Neural progenitor cell (in vitro differentiated cells): ENCODE measurements at regions not wholly inside any gene's neighbourhood (a gene's known extent, or its start where the extent isn't known, plus 50 kb on each side); places are given as distances from the start of the nearest gene placed in this dataset.
A peak's percentile ranks its signal among the peaks of the same experiment; 100 is the strongest.

Experiments
- DNase-seq: peaks from one replicate; pipeline ENCODE4 v3.0.0-alpha.2; 2016; ENCODE audit warnings: low spot score
- H2AFZ ChIP-seq: fragments of 200-600 bp; sonication (generic); replicated peaks from 2 replicates; pipeline ENCODE4 v1.6.1; 2016; ENCODE audit warnings: antibody characterized with exemption
- H3F3A ChIP-seq: fragments of 200-600 bp; sonication (generic); 2 replicates; pipeline ENCODE4 v1.6.1; 2016; ENCODE audit warnings: antibody characterized with exemption, low read depth
- H3K27ac ChIP-seq: fragments of 200-600 bp; sonication (generic); 2 replicates; pipeline ENCODE4 v1.5.1; 2016; ENCODE audit warnings: mild to moderate bottlenecking
- H3K27me3 ChIP-seq: fragments of 200-600 bp; sonication (generic); 2 replicates; pipeline ENCODE4 v1.6.1; 2016; ENCODE audit warnings: mild to moderate bottlenecking, moderate library complexity
- H3K36me3 ChIP-seq: fragments of 200-600 bp; sonication (generic); 2 replicates; pipeline ENCODE4 v1.5.1; 2016
- H3K4me1 ChIP-seq: fragments of 200-600 bp; sonication (generic); 2 replicates; pipeline ENCODE4 v1.6.1; 2016; ENCODE audit warnings: mixed run types
- H3K4me2 ChIP-seq: fragments of 200-600 bp; sonication (generic); 2 replicates; pipeline ENCODE4 v1.6.1; 2016
- H3K4me3 ChIP-seq: fragments of 200-600 bp; sonication (generic); 2 replicates; pipeline ENCODE4 v1.5.1; 2016
- H3K79me2 ChIP-seq: fragments of 200-600 bp; sonication (generic); 2 replicates; pipeline ENCODE4 v1.6.1; 2016; ENCODE audit warnings: low read depth
- H3K9ac ChIP-seq: fragments of 200-600 bp; sonication (generic); 2 replicates; pipeline ENCODE4 v1.6.1; 2016
- H3K9me3 ChIP-seq: fragments of 200-600 bp; sonication (generic); 2 replicates; pipeline ENCODE4 v1.5.1; 2016; ENCODE audit warnings: low read depth
- H4K20me1 ChIP-seq: fragments of 200-600 bp; sonication (generic); 2 replicates; pipeline ENCODE4 v1.6.1; 2016; ENCODE audit warnings: low read depth
- H3K27ac Mint-ChIP-seq: 3 replicates; pipeline ENCODE4 v1.8.0; 2021; ENCODE audit warnings: mixed read lengths
- H3K27me3 Mint-ChIP-seq: 2 replicates; pipeline ENCODE4 v1.8.0; 2022; ENCODE audit warnings: low read depth, mild to moderate bottlenecking, inconsistent platforms, moderate library complexity, mixed read lengths; ENCODE audit not compliant: insufficient read depth
- H3K36me3 Mint-ChIP-seq: 3 replicates; pipeline ENCODE4 v1.8.0; 2021; ENCODE audit warnings: mixed read lengths
- H3K4me1 Mint-ChIP-seq: 3 replicates; pipeline ENCODE4 v1.8.0; 2021; ENCODE audit warnings: mixed read lengths
- H3K4me3 Mint-ChIP-seq: 3 replicates; pipeline ENCODE4 v1.8.0; 2021; ENCODE audit warnings: mild to moderate bottlenecking, moderate library complexity, mixed read lengths
- H3K9me3 Mint-ChIP-seq: 3 replicates; pipeline ENCODE4 v1.8.0; 2020; ENCODE audit warnings: mixed read lengths
- EZH2 ChIP-seq: fragments of 200-600 bp; sonication (generic); IDR thresholded peaks from 2 replicates; pipeline ENCODE4 v1.6.1; 2017; ENCODE audit warnings: antibody characterized with exemption, mild to moderate bottlenecking, moderate library complexity
- EZH2phosphoT487 ChIP-seq: fragments of 200-600 bp; sonication (generic); IDR thresholded peaks from 2 replicates; pipeline ENCODE4 v1.6.1; 2017; ENCODE audit warnings: antibody characterized with exemption
- TF ChIP-seq, protein P1 (sequence below): fragments of 200-600 bp; sonication (generic); IDR thresholded peaks from 2 replicates; pipeline ENCODE4 v1.5.1; 2017; ENCODE audit warnings: antibody characterized with exemption, mild to moderate bottlenecking

DNA sequence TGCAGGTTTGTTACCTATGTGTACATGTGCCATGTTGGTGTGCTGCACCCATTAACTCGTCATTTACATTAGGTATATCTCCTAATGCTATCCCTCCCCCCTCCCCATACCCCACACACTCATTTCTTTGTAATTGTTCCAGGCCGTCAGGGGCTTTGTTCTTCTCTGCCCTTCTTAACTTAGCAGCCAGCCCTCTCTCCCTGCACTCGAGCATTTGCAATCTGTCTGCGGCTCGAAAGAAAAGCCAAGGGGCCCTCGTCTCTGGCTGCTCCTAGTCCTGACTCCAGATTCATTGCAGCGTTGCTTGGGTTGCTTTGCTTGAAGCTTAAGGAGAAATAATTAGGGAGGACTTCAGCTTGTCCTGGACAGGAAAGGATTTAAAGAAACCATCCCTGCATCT is 85.7 kb downstream of the ATP1A1 start:
- Histone ChIP-seq H3F3A (peaks cover 5% of the 10 kb centered on the region), H3K4me3 (no peak overlapping the region), H3K4me2 (peak overlapping the region; percentile 23), H3K27ac (no peak overlapping the region), H2AFZ (no peak overlapping the region), H3K4me1 (peaks cover 23% of the 10 kb centered on the region), H3K36me3 (no peaks in the 10 kb centered on the region), H3K9me3 (no peaks in the 10 kb centered on the region), H3K27me3 (no peaks in the 10 kb centered on the region), H3K9ac (no peak overlapping the region), H4K20me1 (no peaks in the 10 kb centered on the region), H3K79me2 (no peaks in the 10 kb centered on the region)
- TF ChIP-seq, protein P1, sequence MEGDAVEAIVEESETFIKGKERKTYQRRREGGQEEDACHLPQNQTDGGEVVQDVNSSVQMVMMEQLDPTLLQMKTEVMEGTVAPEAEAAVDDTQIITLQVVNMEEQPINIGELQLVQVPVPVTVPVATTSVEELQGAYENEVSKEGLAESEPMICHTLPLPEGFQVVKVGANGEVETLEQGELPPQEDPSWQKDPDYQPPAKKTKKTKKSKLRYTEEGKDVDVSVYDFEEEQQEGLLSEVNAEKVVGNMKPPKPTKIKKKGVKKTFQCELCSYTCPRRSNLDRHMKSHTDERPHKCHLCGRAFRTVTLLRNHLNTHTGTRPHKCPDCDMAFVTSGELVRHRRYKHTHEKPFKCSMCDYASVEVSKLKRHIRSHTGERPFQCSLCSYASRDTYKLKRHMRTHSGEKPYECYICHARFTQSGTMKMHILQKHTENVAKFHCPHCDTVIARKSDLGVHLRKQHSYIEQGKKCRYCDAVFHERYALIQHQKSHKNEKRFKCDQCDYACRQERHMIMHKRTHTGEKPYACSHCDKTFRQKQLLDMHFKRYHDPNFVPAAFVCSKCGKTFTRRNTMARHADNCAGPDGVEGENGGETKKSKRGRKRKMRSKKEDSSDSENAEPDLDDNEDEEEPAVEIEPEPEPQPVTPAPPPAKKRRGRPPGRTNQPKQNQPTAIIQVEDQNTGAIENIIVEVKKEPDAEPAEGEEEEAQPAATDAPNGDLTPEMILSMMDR, result no peak
- no peak for TF ChIP-seq EZH2phosphoT487
- Mint-ChIP-seq H3K9me3 (no peaks in the 10 kb centered on the region), H3K27me3 (no peaks in the 10 kb centered on the region), H3K4me1 (peaks cover 15% of the 10 kb centered on the region), H3K27ac (peak overlapping the region; percentile 44), H3K4me3 (no peak overlapping the region), H3K36me3 (no peaks in the 10 kb centered on the region)
- peak; percentile 72 for DNase-seq

DNA sequence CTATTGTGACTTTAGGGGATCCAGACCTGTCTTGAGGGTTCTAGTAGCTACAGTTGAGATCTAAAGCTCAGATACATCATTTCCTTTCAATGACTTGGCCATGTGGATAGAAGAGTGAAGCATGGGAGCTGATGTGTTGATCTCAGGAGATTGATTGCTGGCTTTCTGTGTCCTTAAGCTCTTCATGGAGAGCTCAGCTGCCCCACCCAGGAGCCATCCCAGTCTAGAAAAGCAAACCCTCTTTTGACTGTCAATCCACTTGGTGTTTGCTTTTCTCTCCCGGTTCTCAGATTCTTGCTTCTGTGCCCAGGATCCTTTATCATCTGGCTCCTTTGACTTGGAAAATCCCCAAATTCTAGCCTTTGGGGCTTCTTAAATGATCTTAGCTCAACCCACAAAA is 87.2 kb downstream of the ATP1A1 start:
- Mint-ChIP-seq H3K9me3 (no peaks in the 10 kb centered on the region), H3K4me3 (no peak overlapping the region), H3K4me1 (peaks cover 15% of the 10 kb centered on the region), H3K27me3 (no peaks in the 10 kb centered on the region), H3K27ac (no peak overlapping the region), H3K36me3 (no peaks in the 10 kb centered on the region)
- H3K36me3 ChIP-seq, result no peaks in the 10 kb centered on the region
- no peak for DNase-seq
- H3K4me2 ChIP-seq, result no peak overlapping the region
- H2AFZ ChIP-seq, result no peak overlapping the region
- no peak overlapping the region for H3K27ac ChIP-seq
- TF ChIP-seq EZH2 (no peak), EZH2phosphoT487 (no peak)
- TF ChIP-seq, protein P1, result no peak
- H3K9ac ChIP-seq, result no peak overlapping the region
- peaks cover 5% of the 10 kb centered on the region for H3F3A ChIP-seq
- no peaks in the 10 kb centered on the region for H3K79me2 ChIP-seq
- no peaks in the 10 kb centered on the region for H3K9me3 ChIP-seq
- H4K20me1 ChIP-seq, result no peaks in the 10 kb centered on the region
- H3K4me3 ChIP-seq, result no peak overlapping the region
- H3K4me1 ChIP-seq, result peaks cover 18% of the 10 kb centered on the region
- H3K27me3 ChIP-seq, result no peaks in the 10 kb centered on the region

DNA sequence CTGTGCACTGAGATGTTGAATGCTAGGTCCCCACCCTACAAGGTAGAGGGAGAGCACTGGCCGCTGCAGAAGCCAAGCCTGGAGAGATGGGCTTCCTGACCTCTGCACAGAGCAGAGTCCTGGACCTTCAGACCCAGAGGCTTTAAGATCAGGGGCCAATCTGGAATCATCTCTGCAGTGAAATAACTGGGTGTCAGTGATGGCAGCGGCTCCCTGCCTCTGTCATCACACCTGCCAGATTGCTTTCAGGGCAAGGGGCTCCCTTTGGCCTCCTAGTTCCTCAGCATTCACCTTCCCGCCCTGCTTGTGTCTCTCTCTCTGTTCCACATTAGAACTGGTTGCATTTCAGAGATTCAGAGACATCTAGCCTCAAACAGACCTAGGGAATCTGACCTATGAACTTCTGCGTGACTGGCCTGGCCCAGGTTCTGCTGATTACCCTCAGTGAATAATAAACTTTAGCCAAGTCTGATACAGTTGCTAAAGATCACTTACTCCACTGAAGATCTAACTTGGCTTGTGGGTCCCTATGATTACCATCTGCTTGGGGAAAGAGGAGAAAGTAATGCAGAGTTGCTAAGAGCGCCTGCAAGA is 87.8 kb downstream of the ATP1A1 start:
- H3K36me3 Mint-ChIP-seq, result no peaks in the 10 kb centered on the region
- H3K4me1 ChIP-seq, result peaks cover 18% of the 10 kb centered on the region
- no peak for TF ChIP-seq EZH2
- no peaks in the 10 kb centered on the region for H3K9me3 ChIP-seq
- H3K9ac ChIP-seq, result no peak overlapping the region
- DNase-seq, result no peak
- H4K20me1 ChIP-seq, result no peaks in the 10 kb centered on the region
- H3K4me3 Mint-ChIP-seq, result no peak overlapping the region
- peaks cover 5% of the 10 kb centered on the region for H3F3A ChIP-seq
- no peak overlapping the region for H3K4me2 ChIP-seq
- peaks cover 2% of the 10 kb centered on the region for H3K27me3 Mint-ChIP-seq
- H3K27me3 ChIP-seq, result no peaks in the 10 kb centered on the region
- no peak overlapping the region for H2AFZ ChIP-seq
- H3K4me3 ChIP-seq, result no peak overlapping the region
- H3K27ac ChIP-seq, result no peak overlapping the region
- H3K27ac Mint-ChIP-seq, result no peak overlapping the region
- H3K36me3 ChIP-seq, result no peaks in the 10 kb centered on the region
- no peaks in the 10 kb centered on the region for H3K79me2 ChIP-seq
- no peaks in the 10 kb centered on the region for H3K9me3 Mint-ChIP-seq
- H3K4me1 Mint-ChIP-seq, result peaks cover 15% of the 10 kb centered on the region

DNA sequence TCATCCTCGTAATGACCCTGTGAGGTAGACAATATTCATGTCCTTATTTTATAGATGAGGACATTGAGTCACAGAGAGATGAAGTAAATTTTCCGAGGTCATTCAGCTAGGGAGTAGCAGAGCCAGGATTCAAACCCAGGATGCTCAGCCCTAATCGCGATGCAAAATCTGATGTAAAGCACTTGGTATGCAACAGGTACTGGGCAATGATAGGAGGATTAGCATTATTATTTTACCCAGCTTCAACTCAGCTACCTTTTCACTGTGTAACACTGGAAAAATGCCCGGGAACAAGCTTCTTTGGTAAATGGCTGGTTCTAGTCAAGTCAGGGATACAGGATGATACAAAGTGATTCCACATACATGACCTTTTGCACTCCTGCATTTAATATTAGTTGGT is 88.7 kb downstream of the ATP1A1 start:
- no peak overlapping the region for H3K27ac ChIP-seq
- Mint-ChIP-seq H3K36me3 (no peaks in the 10 kb centered on the region), H3K4me3 (no peak overlapping the region), H3K4me1 (peaks cover 15% of the 10 kb centered on the region), H3K27me3 (peaks cover 2% of the 10 kb centered on the region), H3K9me3 (no peaks in the 10 kb centered on the region), H3K27ac (no peak overlapping the region)
- no peak overlapping the region for H3K9ac ChIP-seq
- H3K4me1 ChIP-seq, result peaks cover 18% of the 10 kb centered on the region
- no peak overlapping the region for H2AFZ ChIP-seq
- H3F3A ChIP-seq, result peaks cover 5% of the 10 kb centered on the region
- no peaks in the 10 kb centered on the region for H3K36me3 ChIP-seq
- H3K9me3 ChIP-seq, result no peaks in the 10 kb centered on the region
- DNase-seq, result no peak
- H3K27me3 ChIP-seq, result no peaks in the 10 kb centered on the region
- no peak overlapping the region for H3K4me3 ChIP-seq
- no peaks in the 10 kb centered on the region for H3K79me2 ChIP-seq
- H4K20me1 ChIP-seq, result no peaks in the 10 kb centered on the region
- no peak overlapping the region for H3K4me2 ChIP-seq
- TF ChIP-seq EZH2phosphoT487 (no peak), EZH2 (no peak)
- TF ChIP-seq, protein P1, result no peak
